ENCODE measurements at regions not wholly inside any gene's neighbourhood (a gene's known extent, or its start where the extent isn't known, plus 50 kb on each side); places are given as distances from the start of the nearest gene placed in this dataset.

DNA sequence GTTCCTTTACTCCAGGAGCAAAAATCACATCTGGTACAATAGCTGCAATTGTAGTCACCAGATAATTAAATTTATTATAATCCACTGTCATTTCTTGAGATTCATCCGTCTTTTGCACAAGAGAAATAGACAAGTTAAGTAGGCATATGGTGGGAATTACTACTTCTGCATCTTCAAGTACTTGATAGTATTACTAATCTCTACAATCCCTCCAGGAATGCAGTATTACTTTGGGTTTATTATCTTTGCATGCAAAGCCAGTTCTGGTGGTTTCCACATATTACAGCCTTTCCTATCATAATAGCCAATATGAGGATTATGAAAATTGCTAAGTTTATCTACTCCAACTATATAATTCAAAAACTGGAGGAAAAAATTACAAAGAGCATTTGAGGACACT is 254.1 kb downstream of the IKZF2 start:
- TF ChIP-seq, protein P1, sequence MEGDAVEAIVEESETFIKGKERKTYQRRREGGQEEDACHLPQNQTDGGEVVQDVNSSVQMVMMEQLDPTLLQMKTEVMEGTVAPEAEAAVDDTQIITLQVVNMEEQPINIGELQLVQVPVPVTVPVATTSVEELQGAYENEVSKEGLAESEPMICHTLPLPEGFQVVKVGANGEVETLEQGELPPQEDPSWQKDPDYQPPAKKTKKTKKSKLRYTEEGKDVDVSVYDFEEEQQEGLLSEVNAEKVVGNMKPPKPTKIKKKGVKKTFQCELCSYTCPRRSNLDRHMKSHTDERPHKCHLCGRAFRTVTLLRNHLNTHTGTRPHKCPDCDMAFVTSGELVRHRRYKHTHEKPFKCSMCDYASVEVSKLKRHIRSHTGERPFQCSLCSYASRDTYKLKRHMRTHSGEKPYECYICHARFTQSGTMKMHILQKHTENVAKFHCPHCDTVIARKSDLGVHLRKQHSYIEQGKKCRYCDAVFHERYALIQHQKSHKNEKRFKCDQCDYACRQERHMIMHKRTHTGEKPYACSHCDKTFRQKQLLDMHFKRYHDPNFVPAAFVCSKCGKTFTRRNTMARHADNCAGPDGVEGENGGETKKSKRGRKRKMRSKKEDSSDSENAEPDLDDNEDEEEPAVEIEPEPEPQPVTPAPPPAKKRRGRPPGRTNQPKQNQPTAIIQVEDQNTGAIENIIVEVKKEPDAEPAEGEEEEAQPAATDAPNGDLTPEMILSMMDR (conservative IDR thresholded peaks at IDR 0.05; ENCODE audit: low read length), result no peak
- TF ChIP-seq EZH2phosphoT487 (IDR thresholded peaks at IDR 0.05; ENCODE audit: borderline replicate concordance, low read depth, low read length), result no peak
